CD4-positive, alpha-beta memory T cell (primary cell): ENCODE measurements at regions not wholly inside any gene's neighbourhood (a gene's known extent, or its start where the extent isn't known, plus 50 kb on each side); places are given as distances from the start of the nearest gene placed in this dataset.
"Not testable (repeated sequence)": the region's sequence is repeated elsewhere in the genome, so short reads cannot be mapped to it uniquely, and the experiment has no call there.

Experiments used
- CTCF ChIA-PET: fragments of 350-600 bp; sonication (Branson Sonifier 250); formaldehyde crosslinking; loops from one replicate; lab custom pipeline; 2021; ENCODE audit warnings: inconsistent platforms; ENCODE audit not compliant: partially characterized antibody; lab: Charles Lee
- POLR2A ChIA-PET: fragments of 350-600 bp; sonication (Branson Sonifier 250); formaldehyde crosslinking; loops from one replicate; lab custom pipeline; 2021; ENCODE audit not compliant: partially characterized antibody; lab: Charles Lee
- DNase-seq, 5 donors: peaks; one replicate each; pipeline versions ENCODE4 v3.0.0 to v3.0.0-alpha.2; 2020 to 2022; ENCODE audit warnings: mixed read lengths in 1 of 5
- H3K27ac ChIP-seq: one replicate; pipeline ENCODE4 v1.7.0; 2013; ENCODE audit warnings: low read depth, low read length
- H3K27me3 ChIP-seq: 2 replicates; pipeline ENCODE4 v1.7.0; 2013; ENCODE audit warnings: mild to moderate bottlenecking, low read length, moderate library complexity; ENCODE audit not compliant: insufficient read depth
- H3K36me3 ChIP-seq: 2 replicates; pipeline ENCODE4 v1.7.0; 2013; ENCODE audit warnings: mild to moderate bottlenecking, low read length, moderate library complexity; ENCODE audit not compliant: insufficient read depth
- H3K4me1 ChIP-seq: 2 replicates; pipeline ENCODE4 v1.7.0; 2013; ENCODE audit warnings: mild to moderate bottlenecking, low read length, moderate library complexity; ENCODE audit not compliant: insufficient read depth
- H3K4me3 ChIP-seq, 2 donors: one replicate each; pipeline ENCODE4 v1.7.0; 2013; ENCODE audit warnings: low read length in 2 of 2, mild to moderate bottlenecking in 1 of 2
- H3K9me3 ChIP-seq, 2 donors: one replicate each; pipeline ENCODE4 v1.7.0; 2013; ENCODE audit warnings: low read length in 2 of 2, control low read depth in 1 of 2; ENCODE audit not compliant: control insufficient read depth in 1 of 2
- H3K27ac Mint-ChIP-seq, 7 donors: one replicate each; pipeline ENCODE4 v1.8.0; 2020 to 2021; ENCODE audit warnings: mixed read lengths in 7 of 7, mild to moderate bottlenecking in 6 of 7, inconsistent platforms in 3 of 7, moderate library complexity in 3 of 7
- H3K27me3 Mint-ChIP-seq, 2 donors: one replicate each; pipeline ENCODE4 v1.8.0; 2020 to 2021; ENCODE audit warnings: mixed read lengths in 2 of 2
- H3K36me3 Mint-ChIP-seq, 2 donors: one replicate each; pipeline ENCODE4 v1.8.0; 2020 to 2021; ENCODE audit warnings: mixed read lengths in 2 of 2, inconsistent platforms in 1 of 2, mild to moderate bottlenecking in 1 of 2
- H3K4me1 Mint-ChIP-seq, 4 donors: one replicate each; pipeline ENCODE4 v1.8.0; 2020 to 2021; ENCODE audit warnings: mixed read lengths in 4 of 4, mild to moderate bottlenecking in 1 of 4
- H3K4me3 Mint-ChIP-seq, 8 donors: one replicate each; pipeline ENCODE4 v1.8.0; 2020 to 2021; ENCODE audit warnings: mixed read lengths in 8 of 8, mild to moderate bottlenecking in 7 of 8, moderate library complexity in 6 of 8, inconsistent platforms in 3 of 8
- H3K9me3 Mint-ChIP-seq, 8 donors: one replicate each; pipeline ENCODE4 v1.8.0; 2020 to 2021; ENCODE audit warnings: mixed read lengths in 8 of 8, mild to moderate bottlenecking in 5 of 8, inconsistent platforms in 3 of 8, moderate library complexity in 1 of 8
- intact Hi-C: fragments of 100-400 bp; cut with micrococcal nuclease; formaldehyde crosslinking; loops from one replicate; pipeline ENCODE4 v1.15.1; 2023

GRCh38 chr16:29114574-29114973 lies 129.7 kb downstream of the LAT start:
- intact Hi-C loops: no loop called here
- Mint-ChIP-seq H3K4me3 (peak overlapping the region in 1 of 8 donors; percentile 3), H3K27me3 (no peaks in the 10 kb centered on the region), H3K9me3 (no peaks in the 10 kb centered on the region), H3K36me3 (peaks cover 33 to 60% of the 10 kb centered on the region in 2 donors), H3K4me1 (peaks cover 9 to 43% (median 22%) of the 10 kb centered on the region in 4 donors), H3K27ac (peak overlapping the region in 6 of 7 donors; percentile 14 to 93 (median 71))
- H3K4me3 ChIP-seq: no peak overlapping the region
- H3K36me3 ChIP-seq: peaks cover 23% of the 10 kb centered on the region
- no peak for DNase-seq
- ChIA-PET POLR2A (interaction anchor here (0.6 kb wide), 1 partner anchor 36 kb away, joined by 3 read pairs; no protein-coding TSS in a partner anchor), CTCF (interaction anchor here (0.9 kb wide), 3 partner anchors 36 to 140 kb away, joined by 3 to 4 read pairs (median 3); no protein-coding TSS in a partner anchor)
- no peak overlapping the region for H3K27ac ChIP-seq
- no peaks in the 10 kb centered on the region for H3K9me3 ChIP-seq
- H3K27me3 ChIP-seq: no peaks in the 10 kb centered on the region
- H3K4me1 ChIP-seq: peaks cover 3% of the 10 kb centered on the region

- CTCF ChIA-PET, intact Hi-C loops, H3K27ac ChIP-seq, H3K27me3 Mint-ChIP-seq, H3K9me3 ChIP-seq, H3K4me3 Mint-ChIP-seq, POLR2A ChIA-PET, H3K4me1 ChIP-seq, H3K4me3 ChIP-seq, H3K9me3 Mint-ChIP-seq, H3K27me3 ChIP-seq, DNase-seq: not testable (repeated sequence)
- peaks cover 8 to 43% (median 21%) of the 10 kb centered on the region in 4 donors for H3K4me1 Mint-ChIP-seq
- peaks cover 33 to 60% of the 10 kb centered on the region in 2 donors for H3K36me3 Mint-ChIP-seq
- H3K36me3 ChIP-seq: peaks cover 23% of the 10 kb centered on the region
- peak overlapping the region in 5 of 7 donors; percentile 27 to 89 (median 65) for H3K27ac Mint-ChIP-seq
Measured at GRCh38 chr16:29113446-29113845, 128.6 kb downstream of the LAT start.

GRCh38 chr16:29112755-29113347 lies 128.0 kb downstream of the LAT start:
- Histone ChIP-seq H3K27me3 (no peaks in the 10 kb centered on the region), H3K9me3 (no peaks in the 10 kb centered on the region), H3K27ac (no peak overlapping the region), H3K4me1 (peaks cover 3% of the 10 kb centered on the region), H3K36me3 (peaks cover 18% of the 10 kb centered on the region), H3K4me3 (no peak overlapping the region)
- ChIA-PET CTCF (no interaction called here), POLR2A (no interaction called here)
- intact Hi-C loops: no loop called here
- Mint-ChIP-seq H3K4me1 (peaks cover 6 to 43% (median 18%) of the 10 kb centered on the region in 4 donors), H3K36me3 (peaks cover 33 to 60% of the 10 kb centered on the region in 2 donors), H3K4me3 (no peak overlapping the region), H3K9me3 (no peaks in the 10 kb centered on the region), H3K27ac (peak overlapping the region in 5 of 7 donors; percentile 38 to 89 (median 65)), H3K27me3 (no peaks in the 10 kb centered on the region)
- DNase-seq: no peak

- H3K27me3 ChIP-seq, intact Hi-C loops, H3K4me1 ChIP-seq, H3K27ac ChIP-seq, DNase-seq, H3K9me3 Mint-ChIP-seq, POLR2A ChIA-PET, H3K4me3 Mint-ChIP-seq, H3K27me3 Mint-ChIP-seq, H3K4me3 ChIP-seq, H3K9me3 ChIP-seq: not testable (repeated sequence)
- H3K36me3 Mint-ChIP-seq: peaks cover 30 to 59% of the 10 kb centered on the region in 2 donors
- H3K4me1 Mint-ChIP-seq: peaks cover 6 to 43% (median 18%) of the 10 kb centered on the region in 4 donors
- CTCF ChIA-PET: interaction anchor here (0.6 kb wide), 1 partner anchor 12 kb away, joined by 3 read pairs; no protein-coding TSS in a partner anchor
- H3K36me3 ChIP-seq: peaks cover 18% of the 10 kb centered on the region
- peak overlapping the region; percentile 29 to 89 (median 78) for H3K27ac Mint-ChIP-seq
Measured at GRCh38 chr16:29111901-29112680, 127.2 kb downstream of the LAT start.

- ChIA-PET CTCF (interaction anchor here (0.6 kb wide), 1 partner anchor 13 kb away, joined by 3 read pairs; no protein-coding TSS in a partner anchor), POLR2A (no interaction called here)
- Histone ChIP-seq H3K4me3 (no peak overlapping the region), H3K9me3 (no peaks in the 10 kb centered on the region), H3K27ac (no peak overlapping the region), H3K4me1 (peaks cover 3% of the 10 kb centered on the region), H3K27me3 (no peaks in the 10 kb centered on the region), H3K36me3 (peaks cover 12% of the 10 kb centered on the region)
- H3K27ac Mint-ChIP-seq: peak overlapping the region in 6 of 7 donors; percentile 50 to 89 (median 66)
- H3K27me3 Mint-ChIP-seq: no peaks in the 10 kb centered on the region
- no peaks in the 10 kb centered on the region for H3K9me3 Mint-ChIP-seq
- intact Hi-C loops: no loop called here
- peaks cover 25 to 57% of the 10 kb centered on the region in 2 donors for H3K36me3 Mint-ChIP-seq
- no peak for DNase-seq
- H3K4me1 Mint-ChIP-seq: peaks cover 6 to 43% (median 17%) of the 10 kb centered on the region in 4 donors
- H3K4me3 Mint-ChIP-seq: no peak overlapping the region
Measured at GRCh38 chr16:29111421-29111820, 126.6 kb downstream of the LAT start.

GRCh38 chr16:29108625-29109169 lies 123.8 kb downstream of the LAT start:
- H3K9me3 Mint-ChIP-seq, H3K27me3 ChIP-seq, H3K27ac Mint-ChIP-seq, H3K36me3 ChIP-seq, H3K4me3 ChIP-seq, H3K27me3 Mint-ChIP-seq, intact Hi-C loops, CTCF ChIA-PET, DNase-seq, H3K9me3 ChIP-seq, H3K4me1 ChIP-seq, POLR2A ChIA-PET, H3K4me3 Mint-ChIP-seq, H3K27ac ChIP-seq: not testable (repeated sequence)
- Mint-ChIP-seq H3K4me1 (peaks cover 3 to 25% (median 9%) of the 10 kb centered on the region in 4 donors), H3K36me3 (peaks cover 20 to 46% of the 10 kb centered on the region in 2 donors)

GRCh38 chr16:29107299-29107698 lies 122.4 kb downstream of the LAT start:
- DNase-seq: no peak
- H3K36me3 Mint-ChIP-seq: peaks cover 16 to 46% of the 10 kb centered on the region in 2 donors
- intact Hi-C loops: no loop called here
- no peaks in the 10 kb centered on the region for H3K27me3 Mint-ChIP-seq
- H3K9me3 Mint-ChIP-seq: no peaks in the 10 kb centered on the region
- H3K27ac Mint-ChIP-seq: no peak overlapping the region
- Histone ChIP-seq H3K27me3 (no peaks in the 10 kb centered on the region), H3K4me1 (no peaks in the 10 kb centered on the region), H3K9me3 (no peaks in the 10 kb centered on the region), H3K27ac (no peak overlapping the region), H3K36me3 (no peaks in the 10 kb centered on the region), H3K4me3 (no peak overlapping the region)
- POLR2A ChIA-PET: no interaction called here
- H3K4me3 Mint-ChIP-seq: no peak overlapping the region
- CTCF ChIA-PET: no interaction called here
- H3K4me1 Mint-ChIP-seq: peaks cover 0 to 14% (median 4%) of the 10 kb centered on the region in 4 donors
